ENCODE measurements at regions not wholly inside any gene's neighbourhood (a gene's known extent, or its start where the extent isn't known, plus 50 kb on each side); places are given as distances from the start of the nearest gene placed in this dataset.

- Mint-ChIP-seq H3K27me3 (ENCODE audit: insufficient read depth, unreplicated experiment) (no peaks in the 10 kb centered on the region), H3K9me3 (ENCODE audit: unreplicated experiment) (no peaks in the 10 kb centered on the region), H3K4me3 (ENCODE audit: unreplicated experiment) (no peak overlapping the region), H3K4me1 (ENCODE audit: low read depth, unreplicated experiment) (no peaks in the 10 kb centered on the region), H3K36me3 (ENCODE audit: insufficient read depth, unreplicated experiment) (no peaks in the 10 kb centered on the region), H3K27ac (ENCODE audit: unreplicated experiment) (no peak overlapping the region)
- no peak for TF ChIP-seq CTCF (IDR thresholded peaks at IDR 0.05; ENCODE audit: insufficient read depth in 1 of 2, low read depth in 1 of 2, low read length in 1 of 2, severe bottlenecking in 1 of 2, unreplicated experiment in 1 of 2)
- POLR2A ChIA-PET: no interaction called here
- intact Hi-C loops (cut with micrococcal nuclease; ENCODE audit: unreplicated experiment): no loop called here
- Histone ChIP-seq H3K27me3 (replicated peaks; ENCODE audit: control insufficient read depth, insufficient read depth, low read length) (no peaks in the 10 kb centered on the region), H3K36me3 (ENCODE audit: control insufficient read depth, insufficient read depth, low read length) (no peaks in the 10 kb centered on the region), H3K4me1 (no peaks in the 10 kb centered on the region), H3K4me3 (ENCODE audit: low read depth, low read length) (no peak overlapping the region), H3K9me3 (no peaks in the 10 kb centered on the region)
- CTCF ChIA-PET: no interaction called here
- DNase-seq: peak in 1 of 2 experiments; percentile 20
- no TSS peak for BruUV-seq (replicated peaks)
These were observed 282.8 kb upstream of the HS6ST1 start for GRCh38 chr2:128601298-128602037.

- CTCF ChIA-PET: no interaction called here
- H3K36me3 Mint-ChIP-seq (ENCODE audit: insufficient read depth, unreplicated experiment): no peaks in the 10 kb centered on the region
- intact Hi-C loops (cut with micrococcal nuclease; ENCODE audit: unreplicated experiment): no loop called here
- DNase-seq: peak in 1 of 2 experiments; percentile 11
- POLR2A ChIA-PET: no interaction called here
- H3K4me1 Mint-ChIP-seq (ENCODE audit: low read depth, unreplicated experiment): no peaks in the 10 kb centered on the region
- Histone ChIP-seq H3K4me1 (no peaks in the 10 kb centered on the region), H3K9me3 (no peaks in the 10 kb centered on the region), H3K27me3 (replicated peaks; ENCODE audit: control insufficient read depth, insufficient read depth, low read length) (no peaks in the 10 kb centered on the region), H3K36me3 (ENCODE audit: control insufficient read depth, insufficient read depth, low read length) (no peaks in the 10 kb centered on the region), H3K4me3 (ENCODE audit: low read depth, low read length) (no peak overlapping the region)
- no TSS peak for BruUV-seq (replicated peaks)
- H3K9me3 Mint-ChIP-seq (ENCODE audit: unreplicated experiment): no peaks in the 10 kb centered on the region
- no peak overlapping the region for H3K27ac Mint-ChIP-seq (ENCODE audit: unreplicated experiment)
- no peak for TF ChIP-seq CTCF (IDR thresholded peaks at IDR 0.05; ENCODE audit: insufficient read depth in 1 of 2, low read depth in 1 of 2, low read length in 1 of 2, severe bottlenecking in 1 of 2, unreplicated experiment in 1 of 2)
- no peak overlapping the region for H3K4me3 Mint-ChIP-seq (ENCODE audit: unreplicated experiment)
- H3K27me3 Mint-ChIP-seq (ENCODE audit: insufficient read depth, unreplicated experiment): no peaks in the 10 kb centered on the region
These were observed 283.5 kb upstream of the HS6ST1 start for GRCh38 chr2:128602038-128602698.

- ChIA-PET CTCF (no interaction called here), POLR2A (no interaction called here)
- DNase-seq: peak in 1 of 2 experiments; percentile 32
- no peaks in the 10 kb centered on the region for H3K36me3 ChIP-seq (ENCODE audit: control insufficient read depth, insufficient read depth, low read length)
- Mint-ChIP-seq H3K9me3 (ENCODE audit: unreplicated experiment) (no peaks in the 10 kb centered on the region), H3K4me1 (ENCODE audit: low read depth, unreplicated experiment) (no peaks in the 10 kb centered on the region), H3K36me3 (ENCODE audit: insufficient read depth, unreplicated experiment) (no peaks in the 10 kb centered on the region), H3K4me3 (ENCODE audit: unreplicated experiment) (no peak overlapping the region), H3K27me3 (ENCODE audit: insufficient read depth, unreplicated experiment) (no peaks in the 10 kb centered on the region), H3K27ac (ENCODE audit: unreplicated experiment) (no peak overlapping the region)
- H3K9me3 ChIP-seq: no peaks in the 10 kb centered on the region
- no peaks in the 10 kb centered on the region for H3K4me1 ChIP-seq
- no peak overlapping the region for H3K4me3 ChIP-seq (ENCODE audit: low read depth, low read length)
- TF ChIP-seq CTCF (IDR thresholded peaks at IDR 0.05; ENCODE audit: insufficient read depth in 1 of 2, low read depth in 1 of 2, low read length in 1 of 2, severe bottlenecking in 1 of 2, unreplicated experiment in 1 of 2): no peak
- BruUV-seq (replicated peaks): no TSS peak
- no peaks in the 10 kb centered on the region for H3K27me3 ChIP-seq (replicated peaks; ENCODE audit: control insufficient read depth, insufficient read depth, low read length)
- intact Hi-C loops (cut with micrococcal nuclease; ENCODE audit: unreplicated experiment): no loop called here
These were observed 284.0 kb upstream of the HS6ST1 start for GRCh38 chr2:128602699-128603101.

Data from Caco-2 (cell line).